Neural progenitor cell (in vitro differentiated cells): ENCODE measurements at regions not wholly inside any gene's neighbourhood (a gene's known extent, or its start where the extent isn't known, plus 50 kb on each side); places are given as distances from the start of the nearest gene placed in this dataset.
A peak's percentile ranks its signal among the peaks of the same experiment; 100 is the strongest.

Experiments used
- DNase-seq: peaks from one replicate; pipeline ENCODE4 v3.0.0-alpha.2; 2016; ENCODE audit warnings: low spot score
- H2AFZ ChIP-seq: fragments of 200-600 bp; sonication (generic); replicated peaks from 2 replicates; pipeline ENCODE4 v1.6.1; 2016; ENCODE audit warnings: antibody characterized with exemption
- H3F3A ChIP-seq: fragments of 200-600 bp; sonication (generic); 2 replicates; pipeline ENCODE4 v1.6.1; 2016; ENCODE audit warnings: antibody characterized with exemption, low read depth
- H3K27ac ChIP-seq: fragments of 200-600 bp; sonication (generic); 2 replicates; pipeline ENCODE4 v1.5.1; 2016; ENCODE audit warnings: mild to moderate bottlenecking
- H3K27me3 ChIP-seq: fragments of 200-600 bp; sonication (generic); 2 replicates; pipeline ENCODE4 v1.6.1; 2016; ENCODE audit warnings: mild to moderate bottlenecking, moderate library complexity
- H3K36me3 ChIP-seq: fragments of 200-600 bp; sonication (generic); 2 replicates; pipeline ENCODE4 v1.5.1; 2016
- H3K4me1 ChIP-seq: fragments of 200-600 bp; sonication (generic); 2 replicates; pipeline ENCODE4 v1.6.1; 2016; ENCODE audit warnings: mixed run types
- H3K4me2 ChIP-seq: fragments of 200-600 bp; sonication (generic); 2 replicates; pipeline ENCODE4 v1.6.1; 2016
- H3K4me3 ChIP-seq: fragments of 200-600 bp; sonication (generic); 2 replicates; pipeline ENCODE4 v1.5.1; 2016
- H3K79me2 ChIP-seq: fragments of 200-600 bp; sonication (generic); 2 replicates; pipeline ENCODE4 v1.6.1; 2016; ENCODE audit warnings: low read depth
- H3K9ac ChIP-seq: fragments of 200-600 bp; sonication (generic); 2 replicates; pipeline ENCODE4 v1.6.1; 2016
- H3K9me3 ChIP-seq: fragments of 200-600 bp; sonication (generic); 2 replicates; pipeline ENCODE4 v1.5.1; 2016; ENCODE audit warnings: low read depth
- H4K20me1 ChIP-seq: fragments of 200-600 bp; sonication (generic); 2 replicates; pipeline ENCODE4 v1.6.1; 2016; ENCODE audit warnings: low read depth
- H3K27ac Mint-ChIP-seq: 3 replicates; pipeline ENCODE4 v1.8.0; 2021; ENCODE audit warnings: mixed read lengths
- H3K27me3 Mint-ChIP-seq: 2 replicates; pipeline ENCODE4 v1.8.0; 2022; ENCODE audit warnings: low read depth, mild to moderate bottlenecking, inconsistent platforms, moderate library complexity, mixed read lengths; ENCODE audit not compliant: insufficient read depth
- H3K36me3 Mint-ChIP-seq: 3 replicates; pipeline ENCODE4 v1.8.0; 2021; ENCODE audit warnings: mixed read lengths
- H3K4me1 Mint-ChIP-seq: 3 replicates; pipeline ENCODE4 v1.8.0; 2021; ENCODE audit warnings: mixed read lengths
- H3K4me3 Mint-ChIP-seq: 3 replicates; pipeline ENCODE4 v1.8.0; 2021; ENCODE audit warnings: mild to moderate bottlenecking, moderate library complexity, mixed read lengths
- H3K9me3 Mint-ChIP-seq: 3 replicates; pipeline ENCODE4 v1.8.0; 2020; ENCODE audit warnings: mixed read lengths
- CTCF ChIP-seq: fragments of 200-600 bp; sonication (generic); IDR thresholded peaks from 2 replicates; pipeline ENCODE4 v1.5.1; 2017; ENCODE audit warnings: antibody characterized with exemption, mild to moderate bottlenecking
- EZH2 ChIP-seq: fragments of 200-600 bp; sonication (generic); IDR thresholded peaks from 2 replicates; pipeline ENCODE4 v1.6.1; 2017; ENCODE audit warnings: antibody characterized with exemption, mild to moderate bottlenecking, moderate library complexity
- EZH2phosphoT487 ChIP-seq: fragments of 200-600 bp; sonication (generic); IDR thresholded peaks from 2 replicates; pipeline ENCODE4 v1.6.1; 2017; ENCODE audit warnings: antibody characterized with exemption

- H3K27ac Mint-ChIP-seq = peak overlapping the region; percentile 93
- Histone ChIP-seq H3F3A (peaks cover 2% of the 10 kb centered on the region), H3K9ac (no peak overlapping the region), H3K27me3 (no peaks in the 10 kb centered on the region), H4K20me1 (no peaks in the 10 kb centered on the region), H3K4me2 (peak overlapping the region; percentile 38), H3K27ac (no peak overlapping the region), H3K36me3 (no peaks in the 10 kb centered on the region), H2AFZ (no peak overlapping the region), H3K4me1 (peaks cover 10% of the 10 kb centered on the region), H3K9me3 (no peaks in the 10 kb centered on the region), H3K4me3 (no peak overlapping the region), H3K79me2 (no peaks in the 10 kb centered on the region)
- H3K9me3 Mint-ChIP-seq = peaks cover 16% of the 10 kb centered on the region
- no peaks in the 10 kb centered on the region for H3K27me3 Mint-ChIP-seq
- peaks cover 28% of the 10 kb centered on the region for H3K4me1 Mint-ChIP-seq
- peak overlapping the region; percentile 67 for H3K4me3 Mint-ChIP-seq
- H3K36me3 Mint-ChIP-seq = no peaks in the 10 kb centered on the region
- TF ChIP-seq CTCF (no peak), EZH2 (no peak), EZH2phosphoT487 (no peak)
- peak; percentile 60 for DNase-seq
These were observed 153.1 kb downstream of the ALG10B start for GRCh38 chr12:38469715-38470114.

- H3K4me1 ChIP-seq = no peaks in the 10 kb centered on the region
- H4K20me1 ChIP-seq = no peaks in the 10 kb centered on the region
- Mint-ChIP-seq H3K27ac (no peak overlapping the region), H3K36me3 (no peaks in the 10 kb centered on the region), H3K9me3 (peaks cover 16% of the 10 kb centered on the region), H3K4me3 (no peak overlapping the region), H3K4me1 (no peaks in the 10 kb centered on the region), H3K27me3 (no peaks in the 10 kb centered on the region)
- DNase-seq = no peak
- H3K9ac ChIP-seq = no peak overlapping the region
- no peak overlapping the region for H3K4me3 ChIP-seq
- H3K79me2 ChIP-seq = no peaks in the 10 kb centered on the region
- H3K4me2 ChIP-seq = no peak overlapping the region
- H3K27me3 ChIP-seq = no peaks in the 10 kb centered on the region
- H3K9me3 ChIP-seq = no peaks in the 10 kb centered on the region
- H2AFZ ChIP-seq = no peak overlapping the region
- no peak overlapping the region for H3K27ac ChIP-seq
- no peak for TF ChIP-seq CTCF
- TF ChIP-seq EZH2 = no peak
- no peak for TF ChIP-seq EZH2phosphoT487
- no peaks in the 10 kb centered on the region for H3K36me3 ChIP-seq
- H3F3A ChIP-seq = no peaks in the 10 kb centered on the region
These were observed 160.9 kb downstream of the ALG10B start for GRCh38 chr12:38477340-38478090.

- H3K79me2 ChIP-seq = no peaks in the 10 kb centered on the region
- H3K4me1 ChIP-seq = no peaks in the 10 kb centered on the region
- H3K4me2 ChIP-seq = no peak overlapping the region
- no peak overlapping the region for H2AFZ ChIP-seq
- Mint-ChIP-seq H3K4me1 (peaks cover 12% of the 10 kb centered on the region), H3K27ac (no peak overlapping the region), H3K4me3 (no peak overlapping the region), H3K9me3 (no peaks in the 10 kb centered on the region), H3K36me3 (no peaks in the 10 kb centered on the region), H3K27me3 (no peaks in the 10 kb centered on the region)
- H4K20me1 ChIP-seq = no peaks in the 10 kb centered on the region
- TF ChIP-seq EZH2phosphoT487 = no peak
- TF ChIP-seq CTCF = no peak
- TF ChIP-seq EZH2 = no peak
- H3K9me3 ChIP-seq = no peaks in the 10 kb centered on the region
- no peaks in the 10 kb centered on the region for H3K36me3 ChIP-seq
- DNase-seq = no peak
- H3K27ac ChIP-seq = no peak overlapping the region
- no peaks in the 10 kb centered on the region for H3K27me3 ChIP-seq
- H3F3A ChIP-seq = no peaks in the 10 kb centered on the region
- H3K4me3 ChIP-seq = no peak overlapping the region
- no peak overlapping the region for H3K9ac ChIP-seq
These were observed 164.0 kb downstream of the ALG10B start for GRCh38 chr12:38480594-38480993.
